GM19351 (cell line): ENCODE measurements at regions not wholly inside any gene's neighbourhood (a gene's known extent, or its start where the extent isn't known, plus 50 kb on each side); places are given as distances from the start of the nearest gene placed in this dataset.

Source experiments
- ATAC-seq: cut with Tn5 transposase; IDR thresholded peaks from one replicate; pipeline ENCODE4 v1.9.1; 2021; ENCODE audit warnings: mild to moderate bottlenecking, moderate library complexity; ENCODE audit not compliant: unreplicated experiment

GRCh38 chr5:159632866-159633265, 283.4 kb upstream of the ADRA1B start:
- ATAC-seq: no peak

- ATAC-seq: no peak
Observed at GRCh38 chr5:159638481-159638880, 277.8 kb upstream of the ADRA1B start.

- ATAC-seq: no peak
Observed at GRCh38 chr5:159638954-159639559, 277.2 kb upstream of the ADRA1B start.

GRCh38 chr5:159639590-159639989, 276.7 kb upstream of the ADRA1B start:
- no peak for ATAC-seq

DNA sequence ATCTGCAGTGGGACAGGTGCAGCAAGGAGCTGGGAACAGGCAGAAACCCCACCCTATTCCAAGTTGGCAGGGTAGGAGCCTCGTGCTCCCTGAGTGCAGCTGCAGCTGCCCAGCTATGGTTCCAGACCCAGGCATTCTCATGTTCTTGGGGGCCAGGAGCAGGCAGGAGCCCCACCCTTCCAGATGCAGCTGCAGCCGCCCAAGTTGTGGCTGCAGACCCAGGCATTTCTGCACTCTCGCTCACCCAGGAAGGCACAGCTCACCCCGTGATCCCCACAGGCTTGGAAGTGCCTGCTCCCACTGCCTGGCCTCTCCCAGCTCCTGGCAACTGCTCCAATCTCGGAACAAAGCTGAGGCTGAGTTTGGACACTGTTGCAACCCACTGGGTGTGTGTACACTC, 275.8 kb upstream of the ADRA1B start:
- ATAC-seq: no peak

DNA sequence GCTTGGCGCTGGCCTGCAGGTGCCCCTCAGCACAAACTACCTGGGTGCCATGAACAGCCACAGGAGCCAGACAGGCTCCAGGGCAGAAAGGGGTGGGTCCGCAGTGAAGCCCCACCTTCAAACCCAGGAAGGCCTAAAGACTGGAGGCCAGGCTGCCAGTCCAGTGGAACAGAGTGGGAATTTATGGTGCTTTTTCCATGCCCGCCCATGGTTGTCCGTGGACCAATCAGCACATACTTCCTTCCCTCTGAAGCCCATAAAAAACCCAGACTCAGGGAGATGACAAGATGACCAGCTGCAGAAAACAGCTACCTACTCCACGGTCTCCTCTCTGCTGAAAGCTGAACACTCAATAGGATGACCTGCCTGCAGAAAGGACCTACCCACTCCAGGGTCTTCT, 275.4 kb upstream of the ADRA1B start:
- ATAC-seq: no peak

DNA sequence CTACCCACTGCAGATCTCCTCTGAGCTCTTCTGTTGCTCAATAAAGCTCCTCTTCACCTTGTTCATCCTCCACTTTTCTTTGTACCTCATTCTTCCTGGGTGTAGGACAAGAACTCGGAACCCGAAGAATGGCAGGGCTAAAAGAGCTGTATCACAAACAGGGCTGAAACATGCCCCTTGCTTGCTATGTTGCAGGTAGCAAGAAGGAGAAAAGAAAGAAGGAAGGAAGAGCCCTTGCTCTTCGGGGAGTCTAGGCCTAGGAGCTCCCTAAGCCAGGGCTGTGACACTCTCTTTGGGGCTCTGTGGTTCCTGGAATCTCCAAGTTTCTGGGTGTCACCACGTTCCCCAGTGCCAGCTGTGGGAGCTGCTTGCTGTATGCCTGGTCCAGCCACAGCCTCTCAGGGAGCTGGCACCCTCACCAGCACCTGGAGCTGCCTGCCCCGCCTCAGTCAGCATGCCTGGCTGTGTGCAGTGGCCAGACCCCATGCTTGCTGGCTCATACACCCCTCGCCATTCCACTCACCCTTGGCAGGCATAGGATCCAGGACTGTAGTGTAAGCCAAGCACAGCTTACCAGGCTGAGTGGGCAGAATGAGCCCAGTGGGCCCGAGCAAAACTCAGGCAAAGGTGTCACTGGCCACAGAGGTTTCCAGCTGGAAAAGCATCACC, 274.8 kb upstream of the ADRA1B start:
- ATAC-seq: no peak

DNA sequence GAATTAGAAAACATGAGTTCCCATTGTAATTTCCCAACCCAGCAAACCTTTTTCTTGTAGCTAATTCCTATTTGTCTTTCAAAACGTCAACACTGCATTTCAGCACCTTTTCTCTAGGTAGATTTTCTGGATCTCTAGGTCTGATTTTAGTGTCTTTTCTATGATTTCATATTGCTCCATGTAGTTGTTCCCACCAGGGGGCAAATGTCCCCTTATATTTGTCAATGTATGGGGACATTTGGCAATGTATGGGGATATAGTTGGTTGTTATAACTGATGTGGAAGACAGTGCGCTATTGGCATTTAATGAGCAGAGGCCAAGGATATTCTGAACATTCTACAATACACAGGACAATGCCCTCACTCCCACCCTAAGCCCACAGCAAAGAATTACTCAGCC, 273.9 kb upstream of the ADRA1B start:
- ATAC-seq: no peak

DNA sequence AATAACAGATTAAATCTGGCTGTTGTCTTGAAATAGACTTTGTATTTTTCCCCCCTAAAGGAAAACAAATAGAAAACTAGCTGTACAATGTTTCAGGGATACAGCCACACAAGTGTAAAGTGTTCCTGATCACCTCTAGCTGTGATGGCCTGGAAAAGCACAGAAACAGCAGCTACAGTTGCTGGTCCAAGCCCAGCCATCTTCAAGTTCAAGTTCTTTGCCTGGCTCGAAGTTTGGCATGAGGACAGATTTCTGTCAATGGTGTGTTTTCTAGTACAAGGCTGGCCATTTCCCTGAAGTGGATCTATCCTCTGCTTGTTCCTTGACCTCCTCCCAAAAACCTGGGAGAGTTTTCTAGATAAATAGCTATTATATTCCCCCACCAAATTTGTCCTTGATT, 272.2 kb upstream of the ADRA1B start:
- ATAC-seq: no peak

GRCh38 chr5:159645179-159645846, 271.0 kb upstream of the ADRA1B start:
- ATAC-seq: no peak

DNA sequence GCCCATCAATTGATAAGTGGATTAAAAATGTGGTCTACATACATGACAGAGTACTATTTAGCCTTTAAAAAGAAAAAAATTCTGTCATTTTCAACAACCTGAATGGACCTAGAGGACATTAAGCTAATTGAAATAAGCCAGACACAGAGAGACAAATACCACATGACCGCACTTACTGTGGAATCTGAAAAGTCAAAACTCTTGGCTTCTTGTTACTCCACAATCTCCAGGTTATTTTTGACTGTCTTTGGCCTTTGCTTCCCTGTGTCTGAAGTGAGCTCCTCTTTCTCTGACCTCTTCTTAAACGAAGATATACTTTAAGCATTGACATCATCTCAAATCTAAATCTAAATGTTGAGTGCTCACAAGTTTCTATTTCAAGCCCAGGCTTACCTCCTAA, 265.5 kb upstream of the ADRA1B start:
- ATAC-seq: no peak

GRCh38 chr5:159655757-159656409, 260.4 kb upstream of the ADRA1B start:
- ATAC-seq: no peak

GRCh38 chr5:159657298-159657697, 259.0 kb upstream of the ADRA1B start:
- ATAC-seq: no peak

DNA sequence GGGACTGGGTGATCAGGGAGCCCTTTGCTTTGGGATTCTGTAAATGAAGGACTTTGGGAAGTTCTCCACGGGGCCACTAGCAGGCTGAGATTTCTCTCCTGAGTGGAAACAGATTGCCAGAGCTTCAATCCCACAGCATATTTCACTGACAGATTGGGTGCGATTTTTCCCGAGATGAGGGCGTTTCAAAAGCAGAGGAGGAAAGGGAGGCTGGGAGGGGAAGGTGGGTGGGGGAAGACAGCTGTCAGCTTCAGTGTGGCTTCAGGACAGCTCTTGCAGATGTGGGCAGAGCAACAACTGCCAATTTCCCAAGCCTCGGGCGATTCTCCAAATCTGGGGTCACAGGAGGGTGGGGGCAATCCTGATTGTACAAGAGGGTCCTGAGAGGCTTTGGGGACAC, 258.5 kb upstream of the ADRA1B start:
- ATAC-seq: no peak

DNA sequence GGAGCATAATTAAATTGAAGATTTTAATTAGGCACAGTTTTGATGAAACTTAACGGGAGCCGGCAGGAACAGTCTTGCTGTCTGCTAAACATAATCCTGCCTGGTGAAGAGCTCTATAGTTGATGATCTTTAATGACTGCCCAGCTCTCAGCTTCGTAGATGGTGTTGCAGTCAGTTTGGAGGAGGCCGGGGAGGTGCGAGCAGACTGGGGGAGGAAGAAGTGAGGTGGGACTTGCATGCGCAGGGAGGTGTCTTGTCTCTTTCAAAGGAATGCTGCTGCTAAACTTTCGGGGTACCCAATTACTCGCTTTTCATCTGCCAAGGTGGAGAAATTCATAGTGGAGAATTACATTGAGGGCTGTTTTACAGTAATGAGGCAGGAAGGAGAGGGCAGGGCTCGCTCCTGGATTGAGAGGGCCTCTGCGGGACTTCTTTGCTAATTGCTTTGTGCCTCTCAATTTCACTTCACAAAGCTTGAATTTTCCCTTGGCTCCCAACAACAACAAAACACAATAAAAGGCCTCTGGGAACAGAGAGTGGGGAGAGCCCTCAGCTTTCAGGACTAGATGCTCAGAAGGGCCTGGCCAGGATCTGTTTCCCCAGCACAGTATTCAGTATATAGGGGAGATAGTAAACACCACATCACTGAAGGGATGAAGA, 257.9 kb upstream of the ADRA1B start:
- no peak for ATAC-seq

DNA sequence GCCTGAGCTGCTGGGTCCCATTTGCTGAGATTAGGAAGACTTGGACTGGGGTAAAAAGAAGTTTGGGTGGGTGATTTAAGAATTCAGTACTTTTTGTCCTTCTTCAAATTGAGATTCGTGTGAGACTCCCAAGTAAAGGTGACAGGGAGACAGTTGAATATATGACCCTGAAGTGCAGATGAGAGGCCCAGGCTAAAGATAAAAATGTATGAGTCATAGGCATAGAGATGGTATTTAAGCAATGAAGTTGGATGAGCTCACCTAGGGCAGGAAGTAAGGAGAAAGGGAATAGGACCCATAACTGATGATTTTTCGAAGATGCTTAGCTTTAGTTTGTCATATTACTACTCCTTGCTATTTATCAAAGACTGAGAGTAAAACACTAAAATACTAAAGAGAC, 255.9 kb upstream of the ADRA1B start:
- no peak for ATAC-seq

GRCh38 chr5:159663986-159664385, 252.3 kb upstream of the ADRA1B start:
- no peak for ATAC-seq

- no peak for ATAC-seq
Observed at GRCh38 chr5:159667286-159667685, 249.0 kb upstream of the ADRA1B start.

DNA sequence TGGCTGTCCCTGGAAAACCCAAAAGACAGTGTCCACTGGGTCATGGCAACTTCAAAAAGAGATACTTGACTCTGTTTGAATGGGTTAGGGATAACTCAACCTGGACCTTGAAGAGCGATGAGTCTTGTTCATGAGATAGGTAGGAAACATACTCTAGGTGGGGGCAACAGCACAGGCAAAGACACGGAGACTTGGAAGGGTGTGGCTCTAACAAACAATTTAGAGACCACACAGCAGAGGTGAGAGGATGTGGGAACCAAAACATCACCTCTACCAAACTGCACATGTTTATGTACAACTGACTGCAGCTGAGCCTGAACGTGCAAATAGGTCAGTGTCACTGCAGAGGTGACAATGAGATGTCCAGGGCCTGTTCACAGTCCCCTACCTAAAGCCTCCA, 247.7 kb upstream of the ADRA1B start:
- no peak for ATAC-seq

- no peak for ATAC-seq
Observed at GRCh38 chr5:159669559-159669958, 246.7 kb upstream of the ADRA1B start.

DNA sequence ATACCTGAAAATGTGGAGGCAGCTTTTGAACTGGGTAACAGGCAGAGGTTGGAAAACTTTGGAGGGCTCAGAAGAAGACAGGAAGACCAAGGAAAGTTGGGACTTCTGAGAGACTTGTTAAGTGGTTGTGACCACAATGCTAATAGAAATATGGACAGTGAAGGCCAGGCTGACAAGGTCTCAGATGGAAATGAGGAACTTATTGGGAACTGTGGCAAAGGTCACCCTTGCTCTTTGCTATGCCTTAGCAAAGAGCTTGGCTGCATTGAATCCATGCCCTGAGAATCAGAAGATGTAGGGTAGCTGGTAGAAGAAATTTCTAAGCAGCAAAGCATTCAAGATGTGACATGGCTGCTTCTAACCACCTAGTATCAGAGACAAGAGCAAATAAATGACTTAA, 244.4 kb upstream of the ADRA1B start:
- no peak for ATAC-seq
